Psoas muscle (tissue), 7 donors: ENCODE measurements at regions not wholly inside any gene's neighbourhood (a gene's known extent, or its start where the extent isn't known, plus 50 kb on each side); places are given as distances from the start of the nearest gene placed in this dataset.

Experiments used
- ATAC-seq, 4 donors: fragments of 200-7000 bp; cut with Tn5 transposase; one replicate each; pipeline ENCODE4 v1.9.1; 2020; ENCODE audit warnings: moderate library complexity in 3 of 4, mild to moderate bottlenecking in 2 of 4
- DNase-seq, 2 donors: peaks; one replicate each; pipeline ENCODE4 v3.0.0-alpha.2; 2020
- H3K27ac ChIP-seq: fragments of 200-600 bp; one replicate; pipeline ENCODE4 v1.8.0; 2022
- H3K27me3 ChIP-seq, 3 donors: fragments of 200-600 bp in 1 of 3; one replicate each; pipeline versions ENCODE4 v1.6.1 to v1.8.0; 2013 to 2022; ENCODE audit warnings: low read length in 2 of 3, mild to moderate bottlenecking in 2 of 3, moderate library complexity in 1 of 3; ENCODE audit not compliant: insufficient read depth in 3 of 3
- H3K36me3 ChIP-seq, 2 donors: fragments of 200-600 bp in 1 of 2; one replicate each; pipeline versions ENCODE4 v1.6.1 to v1.8.0; 2013 to 2022; ENCODE audit warnings: low read depth in 1 of 2, mild to moderate bottlenecking in 1 of 2, moderate library complexity in 1 of 2; ENCODE audit not compliant: insufficient read depth in 1 of 2
- H3K4me1 ChIP-seq: fragments of 200-600 bp; one replicate; pipeline ENCODE4 v1.8.0; 2022
- H3K4me3 ChIP-seq: fragments of 200-600 bp; one replicate; pipeline ENCODE4 v1.8.0; 2022; ENCODE audit warnings: mild to moderate bottlenecking
- H3K9me3 ChIP-seq: fragments of 200-600 bp; one replicate; pipeline ENCODE4 v1.8.0; 2022
- CTCF ChIP-seq: fragments of 200-600 bp; IDR thresholded peaks from one replicate; pipeline ENCODE4 v1.8.0; 2022; ENCODE audit warnings: antibody characterized with exemption
- WGBS, 3 donors: extraction: QIAGEN DNeasy Blood & Tissue Kit; methylation state at CpG; one replicate each; pipeline versions ENCODE4 v1.1.6 to v1.1.7; 2013; 5-methylcytosine and 5-hydroxymethylcytosine counted together
- intact Hi-C, 2 donors: fragments of 100-400 bp; cut with DNase I; formaldehyde crosslinking; loops; one replicate each; pipeline versions ENCODE4 v1.11.0 to v1.14.2; 2022
- donor health status: healthy with polysubstance abuse.
- donor health status: DM: no; HTN: no; CAD: no; lungs with moderate emphysema.
- donor health status: Bipolar disorder and iron deficiency.
- donor health status: healthy.
- donor health status: DM: yes; HTN: yes; CAD: no.
- donor health status: DM: no; HTN: no; CAD: no.
- donor health status: DM: yes; HTN: yes; CAD: no.

- Histone ChIP-seq H3K27me3 (no peaks in the 10 kb centered on the region), H3K36me3 (no peaks in the 10 kb centered on the region), H3K4me1 (no peaks in the 10 kb centered on the region), H3K9me3 (no peaks in the 10 kb centered on the region), H3K4me3 (no peak overlapping the region), H3K27ac (no peak overlapping the region)
- intact Hi-C loops, result no loop called here
- ATAC-seq (no peak), DNase-seq (no peak)
- no peak for TF ChIP-seq CTCF
Measured at GRCh38 chr2:138238908-138239307, 262.7 kb upstream of the SPOPL start.

- Histone ChIP-seq H3K27me3 (no peaks in the 10 kb centered on the region), H3K9me3 (no peaks in the 10 kb centered on the region), H3K4me3 (no peak overlapping the region), H3K27ac (no peak overlapping the region), H3K36me3 (no peaks in the 10 kb centered on the region), H3K4me1 (no peaks in the 10 kb centered on the region)
- no peak for TF ChIP-seq CTCF
- intact Hi-C loops, result no loop called here
- ATAC-seq, result no peak
- DNase-seq, result no peak
- WGBS, 3 donors, result 40 to 53% (median 49%) methylated on average over 2 of the region's 2 CpGs
Measured at GRCh38 chr2:138239902-138240491, 261.6 kb upstream of the SPOPL start.

GRCh38 chr2:138243372-138243771, 258.2 kb upstream of the SPOPL start:
- H3K4me3 ChIP-seq, result no peak overlapping the region
- no peaks in the 10 kb centered on the region for H3K27me3 ChIP-seq
- no peak for TF ChIP-seq CTCF
- intact Hi-C loops, result no loop called here
- H3K9me3 ChIP-seq, result no peaks in the 10 kb centered on the region
- H3K36me3 ChIP-seq, result no peaks in the 10 kb centered on the region
- no peak for DNase-seq
- no peak overlapping the region for H3K27ac ChIP-seq
- ATAC-seq, result no peak
- H3K4me1 ChIP-seq, result no peaks in the 10 kb centered on the region

GRCh38 chr2:138244501-138244925, 257.1 kb upstream of the SPOPL start:
- H3K27me3 ChIP-seq, result no peaks in the 10 kb centered on the region
- H3K27ac ChIP-seq, result no peak overlapping the region
- DNase-seq (no peak), ATAC-seq (no peak)
- intact Hi-C loops, result no loop called here
- H3K36me3 ChIP-seq, result no peaks in the 10 kb centered on the region
- H3K4me1 ChIP-seq, result no peaks in the 10 kb centered on the region
- TF ChIP-seq CTCF, result no peak
- no peaks in the 10 kb centered on the region for H3K9me3 ChIP-seq
- H3K4me3 ChIP-seq, result no peak overlapping the region

- no peaks in the 10 kb centered on the region for H3K9me3 ChIP-seq
- no peak overlapping the region for H3K27ac ChIP-seq
- DNase-seq (no peak), ATAC-seq (no peak)
- no peaks in the 10 kb centered on the region for H3K36me3 ChIP-seq
- no peak overlapping the region for H3K4me3 ChIP-seq
- H3K27me3 ChIP-seq, result no peaks in the 10 kb centered on the region
- intact Hi-C loops, result no loop called here
- no peak for TF ChIP-seq CTCF
- H3K4me1 ChIP-seq, result no peaks in the 10 kb centered on the region
Measured at GRCh38 chr2:138245310-138245709, 256.3 kb upstream of the SPOPL start.
